SH-SY5Y (cell line): ENCODE measurements at regions not wholly inside any gene's neighbourhood (a gene's known extent, or its start where the extent isn't known, plus 50 kb on each side); places are given as distances from the start of the nearest gene placed in this dataset.

Source experiments
- GATA2 ChIP-seq: IDR thresholded peaks from 2 replicates; pipeline ENCODE4 v1.6.1; 2011; ENCODE audit warnings: mild to moderate bottlenecking, low read depth, low read length
- GATA3 ChIP-seq: IDR thresholded peaks from 2 replicates; pipeline ENCODE4 v1.6.1; 2011; ENCODE audit warnings: low read depth, mild to moderate bottlenecking, low read length, moderate library complexity

DNA sequence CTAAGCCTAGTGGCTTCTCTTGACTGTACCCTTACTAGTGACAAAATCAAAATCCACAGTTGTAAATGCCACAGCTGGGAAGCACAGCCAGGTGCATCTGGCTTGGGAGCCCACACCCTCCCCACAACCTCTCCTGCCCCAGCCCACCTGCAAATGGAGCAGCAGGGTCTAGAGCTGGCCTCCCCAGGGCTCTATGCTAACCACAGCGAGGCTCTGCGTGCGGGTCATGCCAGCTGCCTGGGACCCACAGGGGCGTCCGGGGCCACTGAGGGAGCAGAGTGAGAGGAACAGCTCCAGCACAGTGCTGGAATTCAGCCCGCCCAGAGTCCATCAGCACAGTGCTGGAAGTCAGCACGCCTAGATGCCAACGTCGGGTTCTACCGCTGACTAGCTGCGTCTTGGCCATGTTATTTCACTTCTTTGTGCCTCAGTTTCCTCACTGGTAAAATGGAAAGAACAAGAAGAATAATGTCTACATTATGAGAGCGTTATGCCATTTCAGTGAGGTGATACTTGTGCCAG is 109.1 kb upstream of the ID2 start:
- TF ChIP-seq GATA2 (no peak), GATA3 (no peak)
